ENCODE measurements at regions not wholly inside any gene's neighbourhood (a gene's known extent, or its start where the extent isn't known, plus 50 kb on each side); places are given as distances from the start of the nearest gene placed in this dataset.

DNA sequence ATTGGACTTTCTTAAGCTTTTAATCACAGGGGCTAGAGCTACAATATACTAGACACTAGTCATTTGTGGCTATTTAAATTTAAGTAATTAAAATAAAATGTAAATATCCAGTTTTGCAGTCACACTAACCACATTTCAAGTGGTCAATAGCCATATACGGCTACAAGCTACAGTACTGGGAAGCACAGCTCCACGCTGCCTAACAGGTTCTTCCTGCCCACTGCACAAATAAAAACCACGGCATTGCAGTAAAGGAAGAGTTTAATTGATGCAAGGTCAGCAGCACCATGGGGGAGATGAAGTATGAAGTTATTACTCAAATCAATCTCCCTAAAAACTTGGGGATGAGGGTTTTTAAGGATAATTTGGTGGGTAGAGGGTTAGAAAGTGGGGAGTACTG, 134.1 kb downstream of the LURAP1L start:
- Mint-ChIP-seq H3K27me3 (ENCODE audit: low read depth) (no peaks in the 10 kb centered on the region), H3K4me3 (no peak overlapping the region), H3K36me3 (no peaks in the 10 kb centered on the region), H3K9me3 (no peaks in the 10 kb centered on the region; the same call in 1 of the 2 replicates), H3K4me1 (peaks cover 7% of the 10 kb centered on the region), H3K27ac (no peak overlapping the region)
- TF ChIP-seq, protein P1, sequence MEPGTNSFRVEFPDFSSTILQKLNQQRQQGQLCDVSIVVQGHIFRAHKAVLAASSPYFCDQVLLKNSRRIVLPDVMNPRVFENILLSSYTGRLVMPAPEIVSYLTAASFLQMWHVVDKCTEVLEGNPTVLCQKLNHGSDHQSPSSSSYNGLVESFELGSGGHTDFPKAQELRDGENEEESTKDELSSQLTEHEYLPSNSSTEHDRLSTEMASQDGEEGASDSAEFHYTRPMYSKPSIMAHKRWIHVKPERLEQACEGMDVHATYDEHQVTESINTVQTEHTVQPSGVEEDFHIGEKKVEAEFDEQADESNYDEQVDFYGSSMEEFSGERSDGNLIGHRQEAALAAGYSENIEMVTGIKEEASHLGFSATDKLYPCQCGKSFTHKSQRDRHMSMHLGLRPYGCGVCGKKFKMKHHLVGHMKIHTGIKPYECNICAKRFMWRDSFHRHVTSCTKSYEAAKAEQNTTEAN (CRISPR knock-in tag; IDR thresholded peaks at IDR 0.05), result no peak
- TF ChIP-seq, protein P2, sequence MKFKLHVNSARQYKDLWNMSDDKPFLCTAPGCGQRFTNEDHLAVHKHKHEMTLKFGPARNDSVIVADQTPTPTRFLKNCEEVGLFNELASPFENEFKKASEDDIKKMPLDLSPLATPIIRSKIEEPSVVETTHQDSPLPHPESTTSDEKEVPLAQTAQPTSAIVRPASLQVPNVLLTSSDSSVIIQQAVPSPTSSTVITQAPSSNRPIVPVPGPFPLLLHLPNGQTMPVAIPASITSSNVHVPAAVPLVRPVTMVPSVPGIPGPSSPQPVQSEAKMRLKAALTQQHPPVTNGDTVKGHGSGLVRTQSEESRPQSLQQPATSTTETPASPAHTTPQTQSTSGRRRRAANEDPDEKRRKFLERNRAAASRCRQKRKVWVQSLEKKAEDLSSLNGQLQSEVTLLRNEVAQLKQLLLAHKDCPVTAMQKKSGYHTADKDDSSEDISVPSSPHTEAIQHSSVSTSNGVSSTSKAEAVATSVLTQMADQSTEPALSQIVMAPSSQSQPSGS (CRISPR knock-in tag; IDR thresholded peaks at IDR 0.05; ENCODE audit: borderline replicate concordance, low read depth), result no peak
- TF ChIP-seq, protein P3, sequence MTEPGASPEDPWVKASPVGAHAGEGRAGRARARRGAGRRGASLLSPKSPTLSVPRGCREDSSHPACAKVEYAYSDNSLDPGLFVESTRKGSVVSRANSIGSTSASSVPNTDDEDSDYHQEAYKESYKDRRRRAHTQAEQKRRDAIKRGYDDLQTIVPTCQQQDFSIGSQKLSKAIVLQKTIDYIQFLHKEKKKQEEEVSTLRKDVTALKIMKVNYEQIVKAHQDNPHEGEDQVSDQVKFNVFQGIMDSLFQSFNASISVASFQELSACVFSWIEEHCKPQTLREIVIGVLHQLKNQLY (CRISPR knock-in tag; IDR thresholded peaks at IDR 0.05), result no peak
- TF ChIP-seq, protein P4, sequence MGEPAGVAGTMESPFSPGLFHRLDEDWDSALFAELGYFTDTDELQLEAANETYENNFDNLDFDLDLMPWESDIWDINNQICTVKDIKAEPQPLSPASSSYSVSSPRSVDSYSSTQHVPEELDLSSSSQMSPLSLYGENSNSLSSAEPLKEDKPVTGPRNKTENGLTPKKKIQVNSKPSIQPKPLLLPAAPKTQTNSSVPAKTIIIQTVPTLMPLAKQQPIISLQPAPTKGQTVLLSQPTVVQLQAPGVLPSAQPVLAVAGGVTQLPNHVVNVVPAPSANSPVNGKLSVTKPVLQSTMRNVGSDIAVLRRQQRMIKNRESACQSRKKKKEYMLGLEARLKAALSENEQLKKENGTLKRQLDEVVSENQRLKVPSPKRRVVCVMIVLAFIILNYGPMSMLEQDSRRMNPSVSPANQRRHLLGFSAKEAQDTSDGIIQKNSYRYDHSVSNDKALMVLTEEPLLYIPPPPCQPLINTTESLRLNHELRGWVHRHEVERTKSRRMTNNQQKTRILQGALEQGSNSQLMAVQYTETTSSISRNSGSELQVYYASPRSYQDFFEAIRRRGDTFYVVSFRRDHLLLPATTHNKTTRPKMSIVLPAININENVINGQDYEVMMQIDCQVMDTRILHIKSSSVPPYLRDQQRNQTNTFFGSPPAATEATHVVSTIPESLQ (CRISPR knock-in tag; IDR thresholded peaks at IDR 0.05), result no peak
- TF ChIP-seq ELF4 (CRISPR knock-in tag; IDR thresholded peaks at IDR 0.05; ENCODE audit: low read depth) (no peak), GABPB1 (CRISPR knock-in tag; IDR thresholded peaks at IDR 0.05) (no peak), NFE2L1 (CRISPR knock-in tag; IDR thresholded peaks at IDR 0.05) (no peak)
- no peak for DNase-seq (ENCODE audit: low spot score)
- POLR2A ChIA-PET, result no interaction called here
- CTCF ChIA-PET, result interaction anchor here (0.9 kb wide), 1 partner anchor 206 kb away, joined by 3 read pairs; no protein-coding TSS in a partner anchor
- no peak for ATAC-seq

DNA sequence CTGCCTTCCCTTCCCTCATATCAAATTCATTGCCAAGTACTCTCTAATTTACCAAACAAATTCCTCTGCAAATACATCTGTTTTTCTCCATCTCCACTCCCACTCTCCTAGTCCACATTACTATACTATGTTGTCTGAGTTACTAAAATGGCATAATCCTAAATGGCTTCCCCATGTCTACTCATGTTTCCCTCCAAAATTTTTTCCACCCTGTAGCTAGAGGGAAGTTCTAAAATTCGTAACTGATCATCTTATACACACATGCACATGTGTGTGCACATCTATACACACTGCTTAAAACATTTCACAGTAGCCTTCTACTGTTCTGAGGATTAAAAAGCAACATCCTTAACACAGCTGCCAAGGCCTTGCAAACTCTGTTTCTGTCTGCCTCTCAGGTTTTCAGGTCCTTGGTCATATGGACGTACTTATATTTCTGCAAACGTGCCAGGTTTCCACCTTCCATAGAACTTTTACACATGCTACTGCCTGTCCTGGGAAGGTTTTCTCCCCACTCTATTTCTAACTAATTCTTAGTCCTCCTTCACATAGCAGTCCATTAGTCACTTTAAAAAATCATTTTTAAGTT, 140.6 kb downstream of the LURAP1L start:
- H3K27me3 Mint-ChIP-seq (ENCODE audit: low read depth), result no peaks in the 10 kb centered on the region
- no peak overlapping the region for H3K4me3 Mint-ChIP-seq
- H3K27ac Mint-ChIP-seq, result no peak overlapping the region
- ATAC-seq (no peak), DNase-seq (ENCODE audit: low spot score) (no peak)
- ChIA-PET POLR2A (no interaction called here), CTCF (interaction anchor here (1.0 kb wide), 1 partner anchor 196 kb away, joined by 4 read pairs; no protein-coding TSS in a partner anchor)
- no peaks in the 10 kb centered on the region for H3K36me3 Mint-ChIP-seq
- no peaks in the 10 kb centered on the region for H3K9me3 Mint-ChIP-seq
- peaks cover 14% of the 10 kb centered on the region for H3K4me1 Mint-ChIP-seq
- TF ChIP-seq MYBL2 (CRISPR knock-in tag; IDR thresholded peaks at IDR 0.05), result no peak
- TF ChIP-seq OVOL2 (CRISPR knock-in tag; IDR thresholded peaks at IDR 0.05; ENCODE audit: borderline replicate concordance), result no peak
- TF ChIP-seq, protein P5, sequence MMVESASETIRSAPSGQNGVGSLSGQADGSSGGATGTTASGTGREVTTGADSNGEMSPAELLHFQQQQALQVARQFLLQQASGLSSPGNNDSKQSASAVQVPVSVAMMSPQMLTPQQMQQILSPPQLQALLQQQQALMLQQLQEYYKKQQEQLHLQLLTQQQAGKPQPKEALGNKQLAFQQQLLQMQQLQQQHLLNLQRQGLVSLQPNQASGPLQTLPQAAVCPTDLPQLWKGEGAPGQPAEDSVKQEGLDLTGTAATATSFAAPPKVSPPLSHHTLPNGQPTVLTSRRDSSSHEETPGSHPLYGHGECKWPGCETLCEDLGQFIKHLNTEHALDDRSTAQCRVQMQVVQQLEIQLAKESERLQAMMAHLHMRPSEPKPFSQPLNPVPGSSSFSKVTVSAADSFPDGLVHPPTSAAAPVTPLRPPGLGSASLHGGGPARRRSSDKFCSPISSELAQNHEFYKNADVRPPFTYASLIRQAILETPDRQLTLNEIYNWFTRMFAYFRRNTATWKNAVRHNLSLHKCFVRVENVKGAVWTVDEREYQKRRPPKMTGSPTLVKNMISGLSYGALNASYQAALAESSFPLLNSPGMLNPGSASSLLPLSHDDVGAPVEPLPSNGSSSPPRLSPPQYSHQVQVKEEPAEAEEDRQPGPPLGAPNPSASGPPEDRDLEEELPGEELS (CRISPR knock-in tag; IDR thresholded peaks at IDR 0.05), result no peak
- TF ChIP-seq ZNF232 (CRISPR knock-in tag; IDR thresholded peaks at IDR 0.05), result no peak

DNA sequence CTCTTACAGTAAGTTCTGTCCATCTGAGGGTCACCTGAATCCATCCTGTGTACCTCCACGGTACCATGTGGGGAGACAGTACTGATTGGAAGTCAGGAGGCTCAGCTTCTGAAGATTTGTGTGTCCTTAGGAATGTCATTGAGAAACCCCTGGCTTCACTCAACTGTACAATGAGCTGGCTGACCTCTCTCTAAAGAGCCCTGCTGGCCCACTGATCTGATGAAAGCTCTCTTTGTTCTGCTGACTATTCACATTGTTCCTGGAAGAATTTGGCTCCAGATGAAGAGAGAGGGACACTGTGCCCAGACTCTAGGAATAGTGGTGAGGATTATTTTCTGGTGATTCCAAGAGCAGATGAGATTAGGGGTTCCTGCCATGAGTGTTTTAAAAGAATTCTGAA, 141.2 kb downstream of the LURAP1L start:
- ChIA-PET CTCF (interaction anchor here (1.0 kb wide), 1 partner anchor 197 kb away, joined by 4 read pairs; no protein-coding TSS in a partner anchor), POLR2A (no interaction called here)
- Mint-ChIP-seq H3K36me3 (no peaks in the 10 kb centered on the region), H3K4me1 (peaks cover 14% of the 10 kb centered on the region), H3K27ac (no peak overlapping the region), H3K9me3 (no peaks in the 10 kb centered on the region), H3K4me3 (no peak overlapping the region), H3K27me3 (ENCODE audit: low read depth) (no peaks in the 10 kb centered on the region)
- ATAC-seq, result peak; percentile 91
- TF ChIP-seq ZNF121 (CRISPR knock-in tag; IDR thresholded peaks at IDR 0.05) (no peak), NR2C2 (CRISPR knock-in tag; IDR thresholded peaks at IDR 0.05) (no peak), ELF4 (CRISPR knock-in tag; IDR thresholded peaks at IDR 0.05; ENCODE audit: low read depth) (no peak), GRHL2 (CRISPR knock-in tag; IDR thresholded peaks at IDR 0.05; ENCODE audit: insufficient replicate concordance, severe bottlenecking) (no peak), EMX1 (CRISPR knock-in tag; IDR thresholded peaks at IDR 0.05) (no peak)
- TF ChIP-seq, protein P6, sequence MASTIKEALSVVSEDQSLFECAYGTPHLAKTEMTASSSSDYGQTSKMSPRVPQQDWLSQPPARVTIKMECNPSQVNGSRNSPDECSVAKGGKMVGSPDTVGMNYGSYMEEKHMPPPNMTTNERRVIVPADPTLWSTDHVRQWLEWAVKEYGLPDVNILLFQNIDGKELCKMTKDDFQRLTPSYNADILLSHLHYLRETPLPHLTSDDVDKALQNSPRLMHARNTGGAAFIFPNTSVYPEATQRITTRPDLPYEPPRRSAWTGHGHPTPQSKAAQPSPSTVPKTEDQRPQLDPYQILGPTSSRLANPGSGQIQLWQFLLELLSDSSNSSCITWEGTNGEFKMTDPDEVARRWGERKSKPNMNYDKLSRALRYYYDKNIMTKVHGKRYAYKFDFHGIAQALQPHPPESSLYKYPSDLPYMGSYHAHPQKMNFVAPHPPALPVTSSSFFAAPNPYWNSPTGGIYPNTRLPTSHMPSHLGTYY (CRISPR knock-in tag; IDR thresholded peaks at IDR 0.05), result no peak
- TF ChIP-seq, protein P7, sequence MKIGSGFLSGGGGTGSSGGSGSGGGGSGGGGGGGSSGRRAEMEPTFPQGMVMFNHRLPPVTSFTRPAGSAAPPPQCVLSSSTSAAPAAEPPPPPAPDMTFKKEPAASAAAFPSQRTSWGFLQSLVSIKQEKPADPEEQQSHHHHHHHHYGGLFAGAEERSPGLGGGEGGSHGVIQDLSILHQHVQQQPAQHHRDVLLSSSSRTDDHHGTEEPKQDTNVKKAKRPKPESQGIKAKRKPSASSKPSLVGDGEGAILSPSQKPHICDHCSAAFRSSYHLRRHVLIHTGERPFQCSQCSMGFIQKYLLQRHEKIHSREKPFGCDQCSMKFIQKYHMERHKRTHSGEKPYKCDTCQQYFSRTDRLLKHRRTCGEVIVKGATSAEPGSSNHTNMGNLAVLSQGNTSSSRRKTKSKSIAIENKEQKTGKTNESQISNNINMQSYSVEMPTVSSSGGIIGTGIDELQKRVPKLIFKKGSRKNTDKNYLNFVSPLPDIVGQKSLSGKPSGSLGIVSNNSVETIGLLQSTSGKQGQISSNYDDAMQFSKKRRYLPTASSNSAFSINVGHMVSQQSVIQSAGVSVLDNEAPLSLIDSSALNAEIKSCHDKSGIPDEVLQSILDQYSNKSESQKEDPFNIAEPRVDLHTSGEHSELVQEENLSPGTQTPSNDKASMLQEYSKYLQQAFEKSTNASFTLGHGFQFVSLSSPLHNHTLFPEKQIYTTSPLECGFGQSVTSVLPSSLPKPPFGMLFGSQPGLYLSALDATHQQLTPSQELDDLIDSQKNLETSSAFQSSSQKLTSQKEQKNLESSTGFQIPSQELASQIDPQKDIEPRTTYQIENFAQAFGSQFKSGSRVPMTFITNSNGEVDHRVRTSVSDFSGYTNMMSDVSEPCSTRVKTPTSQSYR (CRISPR knock-in tag; IDR thresholded peaks at IDR 0.05), result no peak
- TF ChIP-seq, protein P8, sequence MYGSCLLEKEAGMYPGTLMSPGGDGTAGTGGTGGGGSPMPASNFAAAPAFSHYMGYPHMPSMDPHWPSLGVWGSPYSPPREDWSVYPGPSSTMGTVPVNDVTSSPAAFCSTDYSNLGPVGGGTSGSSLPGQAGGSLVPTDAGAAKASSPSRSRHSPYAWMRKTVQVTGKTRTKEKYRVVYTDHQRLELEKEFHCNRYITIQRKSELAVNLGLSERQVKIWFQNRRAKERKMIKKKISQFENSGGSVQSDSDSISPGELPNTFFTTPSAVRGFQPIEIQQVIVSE (CRISPR knock-in tag; IDR thresholded peaks at IDR 0.05; ENCODE audit: borderline replicate concordance), result no peak
- no peak for DNase-seq (ENCODE audit: low spot score)

Measured in WTC11 (cell line).